Colon (tissue), 2 donors: ENCODE measurements at regions not wholly inside any gene's neighbourhood (a gene's known extent, or its start where the extent isn't known, plus 50 kb on each side); places are given as distances from the start of the nearest gene placed in this dataset.

Experiments used
- FAIRE-seq: peaks from 2 replicates; lab custom pipeline; 2012; peaks lifted over from hg19 to GRCh38; lab: Jason Lieb, UNC
- donor health status: control.
- donor health status: control.

DNA sequence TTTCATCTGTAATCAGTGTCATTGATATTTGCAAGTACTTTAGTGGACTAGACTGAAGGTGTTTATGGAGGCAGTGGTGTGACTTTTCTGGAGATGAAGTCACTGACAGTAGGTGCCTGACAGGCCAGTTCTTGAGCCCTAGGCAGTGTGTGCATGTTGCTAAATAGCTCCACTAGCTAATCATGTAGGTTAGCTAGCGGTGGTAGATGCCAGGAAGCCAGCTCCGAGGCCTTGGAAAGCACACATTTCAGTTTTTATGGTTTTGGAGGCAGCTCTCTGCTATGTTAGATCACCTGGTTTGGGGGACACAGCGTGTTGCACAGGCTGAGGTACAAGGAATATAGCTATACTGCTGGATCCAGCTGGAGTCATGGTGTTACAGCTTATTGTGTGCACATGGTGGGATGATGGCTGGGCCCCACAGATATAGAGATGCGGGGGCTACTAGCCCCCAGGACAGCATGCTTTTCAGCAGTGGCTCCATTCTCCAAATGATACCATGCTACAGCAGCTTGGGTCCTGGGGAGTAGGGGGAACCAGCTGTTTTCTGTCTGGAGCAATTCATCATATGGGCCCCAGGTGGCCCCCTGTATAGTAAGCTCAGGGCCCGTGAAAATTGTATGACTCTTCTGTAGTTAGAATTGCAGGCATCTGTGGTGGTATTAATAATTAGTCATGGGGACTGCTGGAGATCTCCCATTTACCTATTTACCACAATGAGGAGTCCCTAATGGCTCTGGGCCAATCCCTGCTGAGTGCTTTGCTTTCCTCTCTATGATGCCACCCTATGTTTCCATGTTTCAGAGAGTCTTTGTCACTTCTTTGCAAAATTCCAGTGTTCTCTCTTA, 367.2 kb upstream of the LMO3 start:
- no peak for FAIRE-seq

DNA sequence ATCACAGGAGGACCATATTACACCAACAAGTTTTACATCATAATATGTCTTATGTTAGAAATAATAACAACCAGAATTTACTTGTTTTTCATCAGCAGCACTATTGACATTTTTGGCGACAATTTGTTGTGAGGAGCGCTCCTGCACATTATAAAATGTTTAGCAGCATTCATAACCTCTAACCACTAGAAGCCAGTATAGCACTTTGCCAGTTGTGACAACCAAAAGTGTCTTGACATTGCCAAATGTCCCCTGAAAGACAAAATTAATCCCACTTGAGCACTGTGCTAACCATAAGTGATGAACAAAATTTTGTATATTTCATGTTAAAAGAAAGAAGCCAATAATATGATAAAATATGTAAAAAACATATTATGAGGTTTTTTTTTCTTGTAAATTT, 356.9 kb upstream of the LMO3 start:
- no peak for FAIRE-seq

DNA sequence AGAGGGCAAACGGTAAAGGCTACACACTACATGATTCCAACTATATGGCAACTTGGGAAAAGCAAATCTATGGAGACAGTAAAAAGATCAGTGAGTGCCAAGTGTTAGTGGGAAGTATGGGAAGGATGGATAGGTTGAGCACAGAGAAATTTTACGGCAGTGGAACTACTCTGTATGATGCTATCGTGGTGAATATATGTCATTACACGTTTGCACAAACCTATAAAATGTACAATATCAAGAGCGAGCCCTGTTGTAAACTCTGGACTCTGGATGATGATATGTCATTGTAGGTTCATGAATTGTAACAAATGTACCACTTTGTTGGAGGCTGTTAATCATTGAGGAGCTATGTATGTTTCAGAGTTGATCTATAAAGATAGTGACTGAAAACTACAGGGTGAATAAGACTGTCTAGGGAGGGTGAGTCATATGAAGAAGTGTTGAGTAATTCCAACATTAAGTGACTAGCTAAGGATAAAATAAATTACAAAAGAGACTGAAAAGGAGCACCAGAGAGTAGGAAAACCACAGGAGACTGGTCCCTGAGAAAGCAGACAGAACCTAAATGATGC, 349.2 kb upstream of the LMO3 start:
- FAIRE-seq, result no peak

DNA sequence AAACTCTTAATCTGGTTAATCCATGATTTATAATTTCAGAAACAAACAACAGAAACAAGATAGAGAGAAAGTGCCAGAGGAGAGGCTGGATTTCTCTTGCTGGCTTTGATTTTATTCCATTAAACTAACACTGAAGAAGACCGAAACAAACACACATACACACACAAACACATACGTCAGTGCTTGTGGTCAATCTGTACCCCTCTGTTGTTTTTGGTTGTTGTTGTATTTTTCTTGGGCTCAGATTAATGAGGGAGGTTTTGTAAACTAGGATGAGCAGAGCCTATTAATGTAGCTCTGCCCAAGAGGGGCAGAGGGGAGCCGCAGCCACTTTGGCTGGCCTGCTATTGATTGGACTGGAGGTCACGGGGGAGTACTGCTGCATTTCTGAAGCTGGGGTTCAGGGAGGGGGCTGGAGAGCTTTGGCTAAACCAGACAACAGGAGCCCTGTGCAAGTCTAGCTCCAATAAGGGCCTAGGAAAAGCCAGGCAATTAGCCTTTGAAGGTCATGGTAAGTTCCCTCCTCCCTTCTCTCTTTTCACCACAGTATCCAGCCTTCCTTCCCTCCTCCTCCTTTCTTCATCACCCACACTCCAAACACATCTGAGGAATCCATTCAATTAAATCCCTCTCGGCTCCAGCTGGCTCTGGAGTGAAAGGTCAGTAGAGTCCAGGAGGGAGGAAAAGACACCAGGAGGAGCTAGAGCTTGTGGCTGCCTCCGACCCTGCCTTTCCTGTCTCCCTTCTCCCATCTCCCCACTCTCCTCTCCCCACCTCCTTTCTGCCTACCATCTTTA, 344.1 kb upstream of the LMO3 start:
- no peak for FAIRE-seq

DNA sequence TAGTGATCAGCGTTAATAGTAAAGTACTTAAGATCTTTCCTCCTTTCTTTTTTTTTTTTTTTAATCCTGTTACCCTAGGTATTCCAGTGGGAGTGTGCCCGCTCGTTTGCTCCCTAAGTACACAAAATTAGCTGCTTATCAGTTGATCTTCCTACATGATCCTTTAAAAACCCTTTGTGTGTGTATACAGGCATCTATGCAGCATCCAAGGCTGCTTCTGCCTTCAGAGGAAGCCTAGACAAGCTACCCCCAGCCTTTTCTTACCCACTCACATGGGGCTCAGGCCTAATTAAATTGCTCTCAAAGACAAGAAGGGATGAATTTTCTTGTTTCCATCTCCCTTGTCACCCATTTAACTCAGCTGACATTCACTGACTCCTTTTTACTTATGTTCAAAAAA, 343.4 kb upstream of the LMO3 start:
- no peak for FAIRE-seq

DNA sequence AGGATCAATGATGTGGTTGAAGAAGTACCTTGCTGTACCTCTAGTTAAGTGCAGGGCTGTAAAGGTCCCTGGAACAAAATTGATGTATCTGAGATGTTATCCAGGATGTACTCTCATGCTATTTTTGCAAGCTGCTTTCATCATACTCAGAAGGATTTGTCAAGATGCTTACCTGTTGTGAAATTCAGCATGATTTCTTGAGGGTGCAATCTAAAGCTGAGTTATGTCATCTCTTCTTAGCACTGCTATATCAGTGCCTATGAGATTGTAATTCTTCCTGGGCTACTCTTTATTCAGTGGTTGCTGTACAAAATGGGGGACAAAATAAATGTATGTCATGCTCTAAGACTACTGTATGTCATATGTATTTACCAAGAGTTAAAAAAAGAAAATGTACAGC, 340.7 kb upstream of the LMO3 start:
- FAIRE-seq, result no peak

DNA sequence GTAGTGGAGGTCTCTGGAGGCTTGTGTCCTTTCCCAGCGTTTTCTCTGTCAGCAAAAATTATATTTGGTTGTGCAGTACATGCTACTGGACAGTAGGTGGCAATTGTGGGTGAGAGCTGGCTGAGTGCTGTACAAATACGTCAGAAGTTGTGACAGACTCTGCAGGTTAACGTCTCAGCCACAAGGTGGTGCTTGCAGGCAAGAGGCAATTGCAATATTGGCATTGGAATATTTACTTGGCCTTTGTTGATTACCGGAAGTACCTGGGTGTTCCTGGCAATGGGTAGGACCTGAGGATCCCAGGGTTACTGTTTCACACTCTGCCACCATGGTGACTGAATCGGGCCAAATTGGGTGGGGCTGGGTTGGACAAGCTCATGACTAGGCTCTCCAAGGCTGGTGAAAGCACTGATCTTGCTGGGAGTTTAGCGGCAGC, 333.9 kb upstream of the LMO3 start:
- FAIRE-seq, result no peak

DNA sequence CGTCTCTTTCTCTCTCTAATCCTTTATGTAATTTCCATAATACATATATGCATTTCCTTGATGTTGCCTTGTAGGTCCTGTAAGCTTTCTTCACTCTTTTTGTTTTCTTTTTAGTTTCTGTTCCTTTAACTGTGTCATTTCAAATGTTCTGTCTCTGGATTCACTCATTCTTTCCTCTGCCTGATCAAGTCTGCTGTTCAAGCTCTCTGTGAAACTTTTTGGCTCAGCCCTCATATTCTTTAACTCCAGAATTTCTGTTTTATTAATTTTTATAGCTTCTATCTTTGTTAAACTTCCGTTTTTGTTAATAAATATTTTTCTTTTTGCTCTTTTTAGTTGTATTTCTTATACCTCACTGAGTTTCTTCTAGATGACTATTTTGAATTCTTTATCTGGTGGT, 321.3 kb upstream of the LMO3 start:
- no peak for FAIRE-seq

DNA sequence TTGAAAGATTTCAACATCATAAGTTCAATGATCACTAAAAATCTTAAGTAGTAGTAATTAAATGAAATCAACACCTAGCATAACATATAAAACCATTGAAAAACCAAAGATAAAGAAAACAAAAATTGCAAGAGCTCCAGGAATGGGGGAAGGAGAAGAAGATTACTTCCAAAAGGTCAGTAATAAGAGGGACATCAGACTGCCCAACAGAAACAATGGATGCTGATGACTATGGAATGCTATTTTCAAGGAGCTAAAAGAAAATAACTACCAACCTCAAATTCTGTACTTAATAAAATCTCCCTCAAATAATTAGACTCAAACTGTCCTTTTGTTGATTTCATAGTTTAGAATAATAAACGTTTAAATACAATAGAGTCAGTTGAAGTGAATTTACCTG, 314.5 kb upstream of the LMO3 start:
- FAIRE-seq, result no peak

DNA sequence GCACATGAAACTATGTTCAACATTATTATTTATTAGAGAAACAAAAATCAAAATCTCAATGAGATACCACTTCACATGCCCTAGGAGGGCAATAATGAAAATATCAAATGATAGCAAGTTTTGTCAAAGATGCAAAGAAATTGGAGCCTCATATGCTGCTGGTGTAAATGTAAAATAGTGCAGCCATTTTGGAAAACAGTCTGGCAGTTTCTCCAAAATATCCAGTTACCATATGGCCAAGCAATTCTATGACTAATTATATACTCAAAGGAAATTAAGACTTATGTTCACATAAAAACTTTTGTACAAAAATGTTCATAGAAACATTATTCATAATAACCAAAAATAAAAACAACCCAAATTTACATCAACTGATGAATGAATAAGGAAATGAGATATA, 313.6 kb upstream of the LMO3 start:
- no peak for FAIRE-seq

DNA sequence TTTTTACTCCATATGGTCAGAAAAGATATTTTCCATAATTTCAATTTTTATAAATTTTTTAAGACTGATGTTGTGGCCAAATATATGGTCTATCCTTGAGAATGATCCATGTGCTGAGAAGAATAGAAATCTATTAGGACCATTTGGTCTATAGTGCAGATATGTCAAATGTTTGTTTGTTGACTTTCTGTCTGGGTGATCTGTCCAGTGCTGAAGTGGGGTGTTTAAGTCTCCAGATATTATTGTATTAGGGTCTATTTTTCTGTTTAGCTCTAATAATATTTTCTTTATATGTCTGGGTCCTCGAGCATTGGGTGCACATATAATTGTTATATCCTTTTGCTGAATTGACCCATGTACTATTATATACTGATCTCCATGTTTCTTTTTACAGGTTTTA, 308.9 kb upstream of the LMO3 start:
- no peak for FAIRE-seq

DNA sequence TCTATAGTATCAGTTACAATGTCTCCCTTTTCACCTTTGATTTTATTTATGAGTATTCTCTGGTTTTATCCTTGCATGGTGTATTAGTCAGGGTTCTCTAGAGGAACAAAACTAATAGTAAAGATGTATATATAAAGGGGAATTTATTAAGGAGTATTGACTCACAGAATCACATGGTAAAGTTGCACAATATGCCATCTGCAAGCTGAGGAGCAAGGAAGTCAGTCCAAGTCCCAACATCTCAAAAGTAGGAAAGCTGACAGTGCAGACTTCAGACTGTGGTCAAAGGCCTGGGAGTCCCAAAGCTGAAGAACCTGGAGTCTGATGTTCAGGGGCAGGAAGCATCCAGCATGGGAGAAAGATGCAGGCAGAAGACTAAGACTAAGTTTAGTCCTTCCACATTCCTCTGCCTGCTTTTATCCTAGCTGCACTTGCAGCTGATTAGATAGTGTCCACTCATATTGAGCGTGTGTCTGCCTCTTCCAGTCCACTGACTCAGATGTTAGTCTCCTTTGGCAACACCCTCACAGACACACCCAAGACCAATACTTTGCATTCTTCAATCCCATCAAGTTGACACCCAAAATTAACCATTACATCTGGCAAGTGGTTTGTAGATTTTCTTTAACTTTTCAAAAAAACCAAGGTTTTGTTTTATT, 308.0 kb upstream of the LMO3 start:
- FAIRE-seq, result no peak

DNA sequence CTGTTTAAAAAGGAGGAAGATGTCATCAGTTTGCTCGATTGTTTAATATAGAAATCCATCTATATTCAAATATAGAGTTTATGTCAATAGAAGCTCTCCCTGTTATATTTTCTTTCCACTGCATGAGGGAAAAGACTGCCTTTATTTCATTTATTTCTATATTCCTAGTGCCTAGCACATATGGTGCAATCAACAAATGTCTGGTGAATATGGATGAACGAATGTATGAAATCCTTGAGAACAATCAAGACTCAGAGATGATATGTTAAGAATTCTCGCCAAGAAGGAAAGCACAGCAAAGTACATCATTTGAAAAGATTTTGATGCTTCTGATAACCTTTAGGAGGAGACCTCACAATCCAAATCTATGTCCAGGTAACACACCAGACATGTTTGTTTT, 296.0 kb upstream of the LMO3 start:
- no peak for FAIRE-seq

DNA sequence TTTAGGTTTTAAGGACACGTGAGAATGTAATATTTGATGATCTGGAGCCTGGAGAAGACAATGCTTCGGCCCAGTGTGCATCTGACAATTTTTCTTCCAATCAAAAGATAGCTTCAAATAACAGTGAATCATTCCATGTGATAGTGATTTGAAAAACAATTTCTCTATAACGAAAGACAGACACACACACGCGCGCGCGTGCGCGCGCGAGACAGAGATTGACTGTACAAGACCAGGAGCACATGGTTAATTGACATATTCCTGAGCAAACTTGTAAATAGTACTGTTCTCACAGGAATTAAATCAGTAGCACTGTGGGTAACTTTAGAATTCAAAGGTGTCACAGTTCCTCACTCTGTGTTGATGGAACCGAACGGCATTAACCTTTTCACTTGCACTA, 287.5 kb upstream of the LMO3 start:
- no peak for FAIRE-seq

DNA sequence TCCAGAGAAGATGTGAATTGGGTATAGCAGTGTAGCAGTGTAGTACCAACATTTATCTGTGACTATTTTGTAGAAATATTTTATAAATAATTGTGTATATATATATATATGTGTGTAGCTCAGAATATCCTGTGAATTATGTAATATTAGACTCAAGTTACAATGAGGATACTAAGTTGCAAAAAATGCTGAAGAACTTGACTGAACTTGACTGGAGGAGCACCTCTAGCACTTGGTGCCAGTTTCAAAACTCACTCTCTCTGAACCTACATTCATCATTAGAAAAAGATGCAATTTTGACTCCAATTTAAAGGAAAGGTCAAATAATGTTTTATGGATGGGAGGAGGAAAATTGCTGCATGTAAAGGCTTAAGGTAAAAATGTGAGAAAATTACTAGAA, 285.7 kb upstream of the LMO3 start:
- no peak for FAIRE-seq

DNA sequence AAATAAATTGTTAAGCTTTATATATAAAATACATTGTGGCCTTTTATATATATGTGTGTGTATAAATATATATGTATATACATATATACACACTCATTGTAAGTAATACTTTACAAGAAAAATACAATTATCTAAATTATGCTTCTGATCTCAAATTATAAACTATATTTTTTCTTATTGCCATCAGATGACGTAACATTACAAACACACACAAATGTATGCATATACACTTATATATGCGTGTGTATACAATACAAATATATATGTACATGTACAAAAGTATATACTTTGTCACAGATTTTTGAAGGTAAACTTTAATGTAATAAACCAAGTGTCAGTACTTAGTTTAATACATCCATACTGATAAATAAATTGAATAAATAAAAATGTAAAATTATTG, 278.9 kb upstream of the LMO3 start:
- no peak for FAIRE-seq

DNA sequence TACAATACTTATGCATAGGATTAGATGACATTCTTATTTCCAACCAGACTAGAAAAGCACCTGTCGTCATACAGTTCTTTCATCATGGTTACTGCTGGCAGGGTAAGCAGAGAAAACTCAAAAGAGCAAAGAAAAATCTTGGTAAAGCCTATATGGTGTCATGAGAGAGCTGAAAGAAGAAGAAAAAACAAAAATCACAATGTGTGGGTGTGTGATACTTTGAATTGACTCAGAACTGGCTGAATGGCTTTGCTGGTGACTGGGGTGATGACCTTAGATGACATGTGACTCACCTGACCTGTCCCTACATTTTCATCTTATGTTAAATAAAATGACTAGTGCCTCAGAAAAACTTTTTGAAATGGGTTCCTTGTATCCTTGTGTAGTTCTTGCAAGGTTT, 278.1 kb upstream of the LMO3 start:
- no peak for FAIRE-seq

DNA sequence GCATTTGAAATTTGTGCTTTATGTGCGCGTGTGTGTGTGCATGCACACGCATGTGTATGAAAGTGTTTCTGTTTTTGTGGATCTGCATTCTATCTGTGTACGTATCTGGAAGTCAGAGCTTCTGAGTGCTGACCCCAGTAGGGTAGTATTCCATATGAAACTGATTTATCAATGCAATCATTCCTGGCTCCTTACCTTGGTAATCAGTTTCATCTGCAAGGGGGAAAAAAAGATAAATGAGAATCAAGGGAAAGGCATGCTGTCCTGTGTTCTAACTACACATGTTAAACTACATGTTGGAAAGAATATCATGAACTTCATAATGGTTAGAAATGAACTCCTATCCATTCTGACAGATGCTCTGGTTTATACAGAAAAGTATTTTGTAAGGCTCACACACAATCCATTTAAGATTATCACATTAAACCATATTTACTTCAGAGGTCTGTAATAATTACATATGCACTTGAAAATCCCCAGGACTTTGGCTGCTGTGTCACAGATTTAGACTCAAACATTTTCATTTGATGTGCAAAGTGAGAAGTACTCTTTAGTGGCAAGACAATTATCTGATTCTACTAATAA, 276.1 kb upstream of the LMO3 start:
- no peak for FAIRE-seq

DNA sequence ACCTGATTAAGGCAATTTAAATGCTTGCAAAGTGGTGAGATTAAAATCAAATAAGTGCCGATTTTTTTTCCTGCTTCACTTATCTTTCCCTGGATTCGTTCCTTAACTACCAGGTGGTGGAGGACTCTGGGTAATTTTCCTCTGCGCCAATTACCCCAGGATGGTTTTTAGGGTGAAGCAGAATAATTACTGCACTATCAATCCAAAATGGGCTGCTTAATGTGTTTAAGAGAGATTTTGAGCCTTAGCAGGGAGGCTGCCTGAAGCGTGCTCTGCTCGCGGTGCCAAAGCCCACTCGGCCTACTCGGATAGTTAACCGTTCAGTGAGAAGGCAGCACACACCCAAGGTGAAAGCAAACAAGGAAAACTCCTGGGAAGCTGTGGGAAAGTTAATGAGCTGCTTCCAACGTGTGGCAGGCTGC, 274.9 kb upstream of the LMO3 start:
- no peak for FAIRE-seq

DNA sequence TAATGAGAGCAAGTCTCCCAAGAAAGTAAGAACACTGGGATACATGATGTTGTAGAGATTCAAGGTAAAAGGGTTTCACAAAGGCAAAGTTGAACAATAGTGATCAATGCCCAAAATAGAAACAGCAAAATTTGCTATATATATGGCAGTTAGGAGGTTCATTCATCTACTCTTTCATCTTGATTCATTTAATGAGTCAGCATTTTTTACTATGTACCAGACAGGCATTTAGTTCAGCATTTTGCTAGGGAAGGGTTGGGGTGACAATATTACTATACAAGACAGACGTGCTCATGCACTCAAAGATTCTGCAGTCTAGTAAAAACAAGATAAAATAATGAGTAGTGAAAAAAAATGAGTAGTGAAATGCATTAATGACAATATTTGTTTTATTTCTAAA, 264.9 kb upstream of the LMO3 start:
- FAIRE-seq, result no peak

DNA sequence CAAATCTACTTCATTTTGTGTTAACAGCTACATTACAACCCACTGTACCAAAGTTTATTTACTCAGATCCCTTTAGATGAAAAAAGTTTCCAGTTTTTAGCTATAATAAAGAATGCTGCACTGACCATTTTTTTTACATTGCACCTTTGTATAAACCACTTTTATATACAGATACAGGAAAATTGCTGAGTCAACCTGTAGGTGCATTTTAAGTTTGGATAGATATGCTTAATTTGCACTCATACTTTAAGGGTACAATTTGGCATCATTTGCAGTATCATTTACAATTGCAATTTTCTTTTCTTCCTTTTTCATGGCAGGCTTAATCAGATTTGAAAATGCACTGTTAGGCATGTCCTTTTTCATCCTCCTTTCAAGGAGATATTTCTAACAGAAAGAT, 257.8 kb upstream of the LMO3 start:
- FAIRE-seq, result no peak

DNA sequence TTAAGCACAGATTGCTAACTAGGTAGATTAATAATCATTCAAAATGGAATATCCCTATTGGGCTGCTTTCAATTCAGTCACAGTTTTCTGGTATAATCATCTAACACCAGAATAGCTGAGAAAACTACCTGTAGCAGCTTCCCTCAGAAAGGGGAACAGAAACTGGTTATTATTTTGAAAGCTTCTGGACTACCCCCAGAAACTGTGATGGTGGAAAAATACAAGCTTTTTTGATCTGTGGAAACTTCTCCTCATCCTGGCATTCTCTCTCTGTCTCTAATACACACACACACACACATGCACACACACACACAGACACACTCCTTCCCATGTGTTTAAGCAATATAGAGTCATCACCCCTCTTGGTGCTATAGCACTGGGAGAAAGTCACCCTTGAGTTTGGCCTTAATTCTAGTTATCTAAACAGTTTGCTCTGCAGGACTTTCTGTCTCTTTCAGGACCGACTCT, 251.5 kb upstream of the LMO3 start:
- no peak for FAIRE-seq
